Progenitor cell of endocrine pancreas (in vitro differentiated cells): ENCODE measurements at regions not wholly inside any gene's neighbourhood (a gene's known extent, or its start where the extent isn't known, plus 50 kb on each side); places are given as distances from the start of the nearest gene placed in this dataset.

Source experiments
- DNase-seq: peaks from one replicate; pipeline ENCODE4 v3.0.0; 2021; ENCODE audit warnings: low spot score; ENCODE audit not compliant: unreplicated experiment
- H3K27ac Mint-ChIP-seq: 2 replicates; pipeline ENCODE4 v1.8.0; 2021; ENCODE audit warnings: mild to moderate bottlenecking, moderate library complexity, mixed read lengths
- H3K27me3 Mint-ChIP-seq: 2 replicates; pipeline ENCODE4 v1.8.0; 2021; ENCODE audit warnings: mixed read lengths
- H3K36me3 Mint-ChIP-seq: 2 replicates; pipeline ENCODE4 v1.8.0; 2022; ENCODE audit warnings: mixed read lengths; ENCODE audit not compliant: insufficient read depth
- H3K4me1 Mint-ChIP-seq: 2 replicates; pipeline ENCODE4 v1.8.0; 2021; ENCODE audit warnings: low read depth, mixed read lengths
- H3K4me3 Mint-ChIP-seq: 2 replicates; pipeline ENCODE4 v1.8.0; 2021; ENCODE audit warnings: low read depth, mild to moderate bottlenecking, moderate library complexity, mixed read lengths
- H3K9me3 Mint-ChIP-seq: 2 replicates; pipeline ENCODE4 v1.8.0; 2021; ENCODE audit warnings: low read depth, mixed read lengths
- CTCF ChIP-seq: fragments of 200-600 bp; sonication (generic); IDR thresholded peaks from one replicate; pipeline ENCODE4 v1.5.0; 2021; ENCODE audit warnings: antibody characterized with exemption, mild to moderate bottlenecking; ENCODE audit not compliant: unreplicated experiment

DNA sequence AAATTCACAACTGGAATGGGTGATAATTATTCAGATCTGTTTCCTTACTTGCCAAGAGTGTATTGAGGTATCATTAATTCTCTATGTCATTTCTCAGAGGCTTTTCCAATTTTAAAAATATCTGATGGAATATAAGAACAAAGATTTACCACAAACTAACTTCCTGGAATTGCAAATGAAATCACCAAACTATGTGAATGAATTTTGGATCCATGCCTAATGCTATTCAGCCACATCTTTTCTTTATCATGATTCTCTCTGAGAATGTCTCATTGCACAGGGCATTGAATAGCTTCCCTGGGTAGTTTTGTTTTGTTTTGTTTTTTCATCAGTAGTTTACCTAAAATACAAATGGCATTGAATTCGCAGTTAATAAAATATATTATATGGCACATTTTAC is 146.9 kb upstream of the FBN2 start:
- Mint-ChIP-seq H3K36me3 (peaks cover 1% of the 10 kb centered on the region), H3K4me1 (peaks cover 10% of the 10 kb centered on the region), H3K27me3 (no peaks in the 10 kb centered on the region), H3K4me3 (no peak overlapping the region), H3K9me3 (peaks cover 4% of the 10 kb centered on the region), H3K27ac (no peak overlapping the region)
- DNase-seq = no peak
- TF ChIP-seq CTCF = no peak

- no peak for DNase-seq
- no peaks in the 10 kb centered on the region for H3K4me1 Mint-ChIP-seq
- TF ChIP-seq CTCF = no peak
- H3K36me3 Mint-ChIP-seq = no peaks in the 10 kb centered on the region
- peaks cover 2% of the 10 kb centered on the region for H3K9me3 Mint-ChIP-seq
- no peak overlapping the region for H3K27ac Mint-ChIP-seq
- H3K27me3 Mint-ChIP-seq = no peaks in the 10 kb centered on the region
- H3K4me3 Mint-ChIP-seq = no peak overlapping the region
These were observed 149.9 kb upstream of the FBN2 start for GRCh38 chr5:128687930-128688329.

- H3K4me3 Mint-ChIP-seq = no peak overlapping the region
- H3K9me3 Mint-ChIP-seq = peaks cover 2% of the 10 kb centered on the region
- H3K27me3 Mint-ChIP-seq = no peaks in the 10 kb centered on the region
- H3K27ac Mint-ChIP-seq = no peak overlapping the region
- no peak for DNase-seq
- no peaks in the 10 kb centered on the region for H3K4me1 Mint-ChIP-seq
- H3K36me3 Mint-ChIP-seq = no peaks in the 10 kb centered on the region
- TF ChIP-seq CTCF = no peak
These were observed 155.7 kb upstream of the FBN2 start for GRCh38 chr5:128693764-128694163.

DNA sequence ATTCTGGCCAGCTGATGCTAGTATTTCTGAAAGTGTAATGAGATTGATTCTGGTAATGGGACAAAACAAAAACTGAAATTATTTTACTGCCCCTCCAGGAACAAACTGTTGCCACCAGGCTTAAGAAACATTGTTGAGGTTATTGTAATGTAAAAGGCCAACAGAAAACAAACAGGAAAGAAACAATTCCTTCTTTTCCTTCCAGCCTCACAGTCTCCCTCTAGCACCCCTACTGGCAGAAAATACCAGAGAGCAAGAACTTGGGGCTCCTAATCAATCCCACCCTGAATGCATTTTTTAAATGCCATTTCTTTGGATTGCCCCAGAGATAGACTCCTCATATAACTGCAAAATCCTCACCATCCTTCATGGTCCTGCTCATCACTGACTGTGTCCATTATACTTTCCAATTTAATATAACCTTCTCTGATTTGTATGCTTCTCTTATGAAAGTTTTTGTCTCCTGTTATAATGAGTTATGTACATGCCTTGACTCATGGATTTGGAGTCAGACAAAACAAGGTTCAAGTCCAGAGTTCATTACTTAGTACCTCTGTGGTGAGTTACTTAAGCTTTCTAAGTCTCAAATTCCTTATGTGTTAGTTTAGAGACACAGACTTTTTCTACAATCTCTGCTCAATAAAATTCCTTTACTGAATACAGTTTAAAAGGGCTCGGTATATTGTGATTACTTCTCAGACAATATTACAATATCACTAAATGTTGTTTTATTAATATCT is 157.9 kb upstream of the FBN2 start:
- peak; percentile 57 for TF ChIP-seq CTCF
- Mint-ChIP-seq H3K36me3 (no peaks in the 10 kb centered on the region), H3K27me3 (no peaks in the 10 kb centered on the region), H3K4me1 (no peaks in the 10 kb centered on the region), H3K27ac (no peak overlapping the region), H3K4me3 (no peak overlapping the region), H3K9me3 (peaks cover 2% of the 10 kb centered on the region)
- DNase-seq = no peak

- Mint-ChIP-seq H3K36me3 (no peaks in the 10 kb centered on the region), H3K27me3 (no peaks in the 10 kb centered on the region), H3K4me3 (no peak overlapping the region), H3K4me1 (no peaks in the 10 kb centered on the region), H3K27ac (no peak overlapping the region), H3K9me3 (no peaks in the 10 kb centered on the region)
- no peak for TF ChIP-seq CTCF
- DNase-seq = no peak
These were observed 163.3 kb upstream of the FBN2 start for GRCh38 chr5:128701301-128701700.
